Mucosa of descending colon (tissue), 3 donors: ENCODE measurements at regions not wholly inside any gene's neighbourhood (a gene's known extent, or its start where the extent isn't known, plus 50 kb on each side); places are given as distances from the start of the nearest gene placed in this dataset.
"Not testable (repeated sequence)": the region's sequence is repeated elsewhere in the genome, so short reads cannot be mapped to it uniquely, and the experiment has no call there.

Experiments used
- ATAC-seq: fragments of 200-7000 bp; cut with Tn5 transposase; one replicate; pipeline ENCODE4 v1.9.1; 2020; ENCODE audit warnings: mild to moderate bottlenecking, moderate library complexity
- DNase-seq, 3 donors: peaks; one replicate each; pipeline ENCODE4 v3.0.0-alpha.2; 2020
- H3K36me3 ChIP-seq: fragments of 200-600 bp; one replicate; pipeline ENCODE4 v1.8.0; 2021; ENCODE audit warnings: low read depth, mild to moderate bottlenecking
- H3K4me1 ChIP-seq: fragments of 200-600 bp; one replicate; pipeline ENCODE4 v1.8.0; 2021; ENCODE audit warnings: low read depth, mild to moderate bottlenecking
- H3K4me3 ChIP-seq: fragments of 200-600 bp; one replicate; pipeline ENCODE4 v1.8.0; 2021; ENCODE audit warnings: mild to moderate bottlenecking
- H3K9me3 ChIP-seq: fragments of 200-600 bp; one replicate; pipeline ENCODE4 v1.8.0; 2021; ENCODE audit warnings: mild to moderate bottlenecking
- intact Hi-C, 2 donors: fragments of 100-400 bp; cut with DNase I in 1 of 2; cut with micrococcal nuclease in 1 of 2; formaldehyde crosslinking; loops; one replicate each; pipeline versions ENCODE4 v1.11.0 to v1.11.1; 2022; cut with DNase I, micrococcal nuclease
- donor health status: DM: no; HTN: no; CAD: no; lungs with moderate emphysema.
- donor health status: DM: no; HTN: no; CAD: no.
- donor health status: DM: no; HTN: yes; CAD: no.

GRCh38 chr9:67708109-67708508, 150.6 kb upstream of the ANKRD20A1 start:
- H3K9me3 ChIP-seq, H3K4me3 ChIP-seq, H3K36me3 ChIP-seq, intact Hi-C loops, H3K4me1 ChIP-seq: not testable (repeated sequence)
- ATAC-seq: peak; percentile 45
- DNase-seq: peak; percentile 21 to 42 (median 28)

- DNase-seq: peak in 2 of 3 donors; percentile 2 to 50
- peak; percentile 62 for ATAC-seq
- H3K9me3 ChIP-seq, H3K36me3 ChIP-seq, H3K4me3 ChIP-seq, H3K4me1 ChIP-seq, intact Hi-C loops: not testable (repeated sequence)
Observed at GRCh38 chr9:67711429-67711828, 147.3 kb upstream of the ANKRD20A1 start.

- ATAC-seq, intact Hi-C loops, H3K9me3 ChIP-seq, H3K36me3 ChIP-seq, H3K4me3 ChIP-seq, H3K4me1 ChIP-seq: not testable (repeated sequence)
- peak in 2 of 3 donors; percentile 24 to 33 for DNase-seq
Observed at GRCh38 chr9:67711931-67712330, 146.8 kb upstream of the ANKRD20A1 start.

DNA sequence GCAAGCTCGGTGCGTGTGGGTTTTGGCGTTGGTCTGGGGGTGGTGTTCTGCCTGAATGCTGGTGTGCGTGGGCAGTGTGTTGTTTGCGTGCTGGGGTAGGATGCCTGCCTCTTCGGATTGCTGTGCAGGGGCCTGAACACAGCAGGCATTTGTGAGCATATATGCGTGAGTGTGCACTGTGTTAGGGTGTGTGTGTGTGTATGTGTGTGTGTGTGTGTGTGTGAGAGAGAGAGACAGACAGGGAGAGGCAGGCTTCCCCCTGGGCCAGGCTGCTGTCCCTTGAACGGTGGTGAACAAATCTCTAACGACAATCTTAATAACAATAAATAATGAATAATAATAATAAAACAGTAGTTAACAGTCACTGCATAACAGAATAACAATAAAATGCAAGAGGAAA, 145.8 kb upstream of the ANKRD20A1 start:
- H3K9me3 ChIP-seq, H3K4me1 ChIP-seq, H3K4me3 ChIP-seq, H3K36me3 ChIP-seq, ATAC-seq, intact Hi-C loops: not testable (repeated sequence)
- peak in 1 of 3 donors; percentile 44 for DNase-seq

GRCh38 chr9:67717830-67718388, 140.8 kb upstream of the ANKRD20A1 start:
- H3K36me3 ChIP-seq, intact Hi-C loops, H3K4me3 ChIP-seq, H3K9me3 ChIP-seq, ATAC-seq, H3K4me1 ChIP-seq: not testable (repeated sequence)
- DNase-seq: peak; percentile 24 to 41 (median 28)

DNA sequence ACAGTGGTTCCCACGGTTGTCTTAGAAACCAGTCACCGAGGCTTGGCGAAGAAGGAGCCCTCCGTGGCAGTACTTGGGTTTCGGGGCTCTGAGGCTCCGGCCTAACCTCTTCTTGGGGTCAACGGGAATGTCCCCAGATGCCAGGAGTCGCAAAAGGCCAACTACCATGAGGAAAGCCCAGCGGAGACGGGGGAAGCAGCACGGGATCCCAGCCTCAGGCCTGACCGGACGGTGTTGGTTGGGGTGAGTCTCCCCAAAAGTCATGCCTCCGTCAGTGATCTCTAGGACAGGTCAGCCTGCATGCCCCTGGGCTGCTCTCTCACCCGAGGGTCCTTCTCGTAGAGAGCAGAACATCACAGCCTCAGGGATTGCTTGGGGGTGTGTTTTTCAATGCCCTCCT, 138.2 kb upstream of the ANKRD20A1 start:
- H3K9me3 ChIP-seq, H3K4me3 ChIP-seq, H3K4me1 ChIP-seq, intact Hi-C loops, ATAC-seq, H3K36me3 ChIP-seq: not testable (repeated sequence)
- DNase-seq: peak in 2 of 3 donors; percentile 1 to 36

GRCh38 chr9:67722460-67723090, 136.2 kb upstream of the ANKRD20A1 start:
- ATAC-seq: peak; percentile 94

GRCh38 chr9:67723185-67723584, 135.5 kb upstream of the ANKRD20A1 start:
- H3K4me1 ChIP-seq, H3K9me3 ChIP-seq, intact Hi-C loops, H3K4me3 ChIP-seq, H3K36me3 ChIP-seq: not testable (repeated sequence)
- DNase-seq: peak; percentile 29 to 57 (median 40)
- peak; percentile 44 for ATAC-seq

More at GRCh38 chr9:67722460-67723090, 136.2 kb upstream of the ANKRD20A1 start:
- H3K4me1 ChIP-seq, H3K4me3 ChIP-seq, H3K9me3 ChIP-seq, DNase-seq, intact Hi-C loops, H3K36me3 ChIP-seq: not testable (repeated sequence)

GRCh38 chr9:67724885-67725284, 133.8 kb upstream of the ANKRD20A1 start:
- H3K4me3 ChIP-seq, H3K9me3 ChIP-seq, intact Hi-C loops, H3K36me3 ChIP-seq, H3K4me1 ChIP-seq: not testable (repeated sequence)
- peak; percentile 26 for ATAC-seq
- DNase-seq: peak; percentile 53 to 63 (median 61)

DNA sequence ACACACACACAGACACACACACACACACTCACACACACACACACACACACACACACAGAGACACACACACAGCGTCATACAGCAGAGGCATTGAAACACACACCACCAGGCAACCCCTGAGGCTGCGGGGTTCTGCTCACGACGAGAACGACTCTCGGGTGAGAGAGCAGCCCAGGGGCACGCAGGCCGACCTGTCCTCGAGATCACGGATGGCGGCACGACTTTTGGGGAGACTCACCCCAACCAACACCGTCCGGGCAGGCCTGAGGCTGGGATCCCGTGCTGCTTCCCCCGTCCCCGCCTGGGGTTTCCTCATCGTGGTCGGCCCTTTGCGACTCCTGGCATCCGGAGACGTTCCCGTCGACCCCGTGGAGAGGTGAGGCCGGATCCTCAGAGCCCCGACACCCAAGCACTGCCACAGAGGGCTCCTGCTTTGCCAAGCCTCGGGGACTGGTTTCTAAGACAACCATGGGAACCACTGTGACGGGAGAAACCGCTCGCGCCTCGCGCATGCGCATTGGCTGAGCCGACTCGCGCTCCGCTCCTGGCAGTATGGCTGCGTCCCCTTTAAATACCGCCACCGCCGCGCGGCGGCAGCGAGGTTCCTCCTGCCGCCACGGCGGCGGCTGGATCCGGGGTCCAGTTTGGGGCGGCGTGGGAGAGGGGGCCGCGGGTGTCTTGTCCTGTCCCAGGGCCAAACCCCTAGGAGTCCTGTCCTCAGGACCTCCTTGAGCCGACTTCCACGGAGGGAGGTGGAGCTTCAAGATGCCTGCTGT, 132.3 kb upstream of the ANKRD20A1 start:
- H3K4me3 ChIP-seq, intact Hi-C loops: not testable (repeated sequence)
- ATAC-seq: peak; percentile 69

GRCh38 chr9:67763133-67763532, 95.6 kb upstream of the ANKRD20A1 start:
- ATAC-seq, H3K4me3 ChIP-seq, DNase-seq, H3K4me1 ChIP-seq, intact Hi-C loops, H3K36me3 ChIP-seq, H3K9me3 ChIP-seq: not testable (repeated sequence)

More for the DNA sequence above, 132.3 kb upstream of the ANKRD20A1 start:
- peak; percentile 17 to 43 (median 25) for DNase-seq
- not testable (repeated sequence) for H3K4me1 ChIP-seq, H3K9me3 ChIP-seq, H3K36me3 ChIP-seq

- ATAC-seq, H3K9me3 ChIP-seq, H3K4me3 ChIP-seq, intact Hi-C loops, H3K36me3 ChIP-seq, DNase-seq, H3K4me1 ChIP-seq: not testable (repeated sequence)
Observed at GRCh38 chr9:67771807-67772206, 86.9 kb upstream of the ANKRD20A1 start.

- H3K4me3 ChIP-seq, ATAC-seq, intact Hi-C loops, H3K9me3 ChIP-seq, H3K36me3 ChIP-seq, H3K4me1 ChIP-seq: not testable (repeated sequence)
- DNase-seq: peak in 2 of 3 donors; percentile 9 to 15
Observed at GRCh38 chr9:67800170-67800569, 58.6 kb upstream of the ANKRD20A1 start.
